ENCODE measurements at regions not wholly inside any gene's neighbourhood (a gene's known extent, or its start where the extent isn't known, plus 50 kb on each side); places are given as distances from the start of the nearest gene placed in this dataset.

GRCh38 chrX:69258893-69259292, 93.6 kb upstream of the PJA1 start:
- Histone ChIP-seq H3K4me2 (ENCODE audit: control insufficient read depth, insufficient read depth) (no peak overlapping the region), H4K20me1 (ENCODE audit: control insufficient read depth, insufficient read depth) (no peaks in the 10 kb centered on the region), H3K27me3 (replicated peaks in 1 of 2; ENCODE audit: control insufficient read depth in 2 of 2, insufficient read depth in 2 of 2, low read length in 1 of 2) (no peaks in the 10 kb centered on the region; a peak in 1 of 4 replicates), H3K27ac (ENCODE audit: control insufficient read depth, insufficient read depth) (no peak overlapping the region), H3K9me3 (replicated peaks; ENCODE audit: control insufficient read depth, insufficient read depth, low read length) (no peaks in the 10 kb centered on the region), H3K4me1 (ENCODE audit: control insufficient read depth, insufficient read depth, low read length) (no peaks in the 10 kb centered on the region), H3K9ac (ENCODE audit: control insufficient read depth, insufficient read depth, low read length) (no peak overlapping the region), H3K4me3 (no peak overlapping the region), H3K79me2 (ENCODE audit: control insufficient read depth, insufficient read depth, low read length) (no peaks in the 10 kb centered on the region), H3K36me3 (ENCODE audit: control insufficient read depth in 2 of 2, insufficient read depth in 2 of 2, low read length in 1 of 2) (no peaks in the 10 kb centered on the region), H2AFZ (ENCODE audit: control insufficient read depth, low read depth, low read length) (no peak overlapping the region)
- SMC1A ChIA-PET (ENCODE audit: uncharacterized antibody, unreplicated experiment) = no interaction called here
- no TSS peak for BruUV-seq (replicated peaks)
- no peak for DNase-seq (ENCODE audit: low read depth, low spot score)
- TF ChIP-seq SRF (IDR thresholded peaks at IDR 0.05; ENCODE audit: low read depth in 2 of 2, low read length in 2 of 2) = no peak
- TF ChIP-seq JUNB (IDR thresholded peaks at IDR 0.05) = no peak
- no peak for TF ChIP-seq CHD2 (IDR thresholded peaks at IDR 0.05; ENCODE audit: borderline replicate concordance, low read depth, low read length)
- no peak for TF ChIP-seq BCL11A (IDR thresholded peaks at IDR 0.05; ENCODE audit: low read depth, low read length)
- no peak for TF ChIP-seq PKNOX1 (IDR thresholded peaks at IDR 0.05)
- TF ChIP-seq SIN3A (IDR thresholded peaks at IDR 0.05; ENCODE audit: low read depth, low read length) = no peak
- TF ChIP-seq EZH2 (IDR thresholded peaks at IDR 0.05; ENCODE audit: borderline replicate concordance, control insufficient read depth, low read depth, low read length) = no peak
- TF ChIP-seq PRDM15 (CRISPR knock-in tag; IDR thresholded peaks at IDR 0.05) = no peak
- no peak for TF ChIP-seq ATF7 (IDR thresholded peaks at IDR 0.05; ENCODE audit: low read depth)
- TF ChIP-seq TAF1 (IDR thresholded peaks at IDR 0.05; ENCODE audit: borderline replicate concordance, low read depth, low read length) = no peak
- TF ChIP-seq YY1 (IDR thresholded peaks at IDR 0.05; ENCODE audit: low read depth, low read length) = no peak
- no peak for TF ChIP-seq NRF1 (conservative IDR thresholded peaks at IDR 0.05; ENCODE audit: low read depth, low read length)
- no peak for TF ChIP-seq RAD21 (IDR thresholded peaks at IDR 0.05; ENCODE audit: insufficient read depth, low read depth, low read length)
- no peak for TF ChIP-seq ZZZ3 (IDR thresholded peaks at IDR 0.05; ENCODE audit: control insufficient read depth, insufficient read length, low read depth)
- TF ChIP-seq MXI1 (IDR thresholded peaks at IDR 0.05; ENCODE audit: low read depth, low read length) = no peak
- no peak for TF ChIP-seq MTA3 (IDR thresholded peaks at IDR 0.05; ENCODE audit: borderline replicate concordance, low read length)
- TF ChIP-seq KAT2A (conservative IDR thresholded peaks at IDR 0.05; ENCODE audit: control insufficient read depth, low read depth, low read length) = no peak
- TF ChIP-seq STAT3 (IDR thresholded peaks at IDR 0.05; ENCODE audit: low read depth, low read length) = no peak
- no peak for TF ChIP-seq USF2 (IDR thresholded peaks at IDR 0.05; ENCODE audit: borderline replicate concordance, low read depth, low read length)
- TF ChIP-seq RUNX3 (IDR thresholded peaks at IDR 0.05; ENCODE audit: low read length) = no peak
- FAIRE-seq = no peak
- POLR2A ChIA-PET = no interaction called here
- CTCF ChIA-PET = no interaction called here
- no peak for ATAC-seq
- intact Hi-C loops (cut with micrococcal nuclease; ENCODE audit: unreplicated experiment) (no loop called here), in situ Hi-C loops (cut with MboI) (no loop called here)
- RAD21 ChIA-PET (ENCODE audit: unreplicated experiment) = no interaction called here
- 31% methylated on average over 4 of the region's 4 CpGs for WGBS (ENCODE audit: insufficient coverage, insufficient replicate concordance, low lambda C conversion rate, missing lambda C conversion rate)
